IMR-90 (cell line): ENCODE measurements at regions not wholly inside any gene's neighbourhood (a gene's known extent, or its start where the extent isn't known, plus 50 kb on each side); places are given as distances from the start of the nearest gene placed in this dataset.

ENCODE experiments used
- ATAC-seq: fragments of 200-7000 bp; cut with Tn5 transposase; 2 replicates; pipeline ENCODE4 v1.9.1; 2020; ENCODE audit warnings: low read depth, mild to moderate bottlenecking, moderate library complexity
- BruUV-seq: library from RNA; stranded (reverse); fragments of 400-500 nt; replicated peaks from 2 replicates; lab custom pipeline; 2021; lab: Mats Ljungman, UMichigan
- CTCF ChIA-PET: fragments of 300-600 bp; formaldehyde crosslinking; extraction: SDS; loops from one replicate; lab custom pipeline; 2021; ENCODE audit warnings: antibody characterized with exemption; lab: Yijun Ruan, JAX
- POLR2A ChIA-PET: fragments of 300-600 bp; sonication (Branson Sonifier 250); formaldehyde crosslinking; loops from one replicate; lab custom pipeline; 2022; ENCODE audit warnings: antibody characterized with exemption; ENCODE audit not compliant: unreplicated experiment; lab: Charles Lee
- DNase-seq: peaks from one replicate; pipeline ENCODE4 v3.0.0; 2013
- H2AFZ ChIP-seq: replicated peaks from 2 replicates; pipeline ENCODE3; 2013; ENCODE audit warnings: low read length, mild to moderate bottlenecking; ENCODE audit not compliant: poor library complexity
- H2AK5ac ChIP-seq: 2 replicates; pipeline ENCODE4 v1.6.1; 2013; ENCODE audit warnings: low read depth, low read length, inconsistent platforms
- H2AK9ac ChIP-seq: replicated peaks from 2 replicates; pipeline ENCODE3; 2013; ENCODE audit warnings: mild to moderate bottlenecking, low read depth, low read length, moderate library complexity; ENCODE audit not compliant: poor library complexity
- H2BK120ac ChIP-seq: 2 replicates; pipeline ENCODE4 v1.6.1; 2013; ENCODE audit warnings: low read depth, low read length, inconsistent platforms
- H2BK15ac ChIP-seq: 3 replicates; pipeline ENCODE4 v1.6.1; 2013; ENCODE audit warnings: low read depth, low read length, inconsistent platforms
- H2BK20ac ChIP-seq: 2 replicates; pipeline ENCODE4 v1.6.1; 2013; ENCODE audit warnings: low read depth, mild to moderate bottlenecking, inconsistent platforms, low read length, moderate library complexity
- H2BK5ac ChIP-seq: 2 replicates; pipeline ENCODE4 v1.6.1; 2013; ENCODE audit warnings: mild to moderate bottlenecking, low read depth, low read length, inconsistent platforms; ENCODE audit not compliant: poor library complexity, severe bottlenecking
- H3K14ac ChIP-seq: replicated peaks from 2 replicates; pipeline ENCODE4 v1.6.1; 2013; ENCODE audit warnings: low read depth, low read length, inconsistent platforms
- H3K18ac ChIP-seq: 2 replicates; pipeline ENCODE4 v1.6.1; 2013; ENCODE audit warnings: low read depth, low read length, control low read depth
- H3K23ac ChIP-seq: 2 replicates; pipeline ENCODE4 v1.6.1; 2013; ENCODE audit warnings: low read depth, low read length, inconsistent platforms
- H3K27ac ChIP-seq: 2 replicates; pipeline ENCODE4 v1.5.1; 2013; ENCODE audit warnings: mild to moderate bottlenecking, control low read depth, low read length; ENCODE audit not compliant: insufficient read depth
- H3K27me3 ChIP-seq: 2 replicates; pipeline ENCODE4 v1.6.1; 2013; ENCODE audit warnings: low read length; ENCODE audit not compliant: control insufficient read depth, insufficient read depth
- H3K36me3 ChIP-seq: 2 replicates; pipeline ENCODE4 v1.6.1; 2013; ENCODE audit warnings: low read length, mixed read lengths; ENCODE audit not compliant: control insufficient read depth, insufficient read depth
- H3K4ac ChIP-seq: 2 replicates; pipeline ENCODE4 v1.6.1; 2013; ENCODE audit warnings: low read depth, low read length, inconsistent platforms
- H3K4me1 ChIP-seq: 2 replicates; pipeline ENCODE4 v1.6.1; 2013; ENCODE audit warnings: low read length, mixed read lengths; ENCODE audit not compliant: control insufficient read depth, insufficient read depth
- H3K4me2 ChIP-seq: 2 replicates; pipeline ENCODE4 v1.6.1; 2013; ENCODE audit warnings: low read depth, mild to moderate bottlenecking, control low read depth, low read length, moderate library complexity
- H3K4me3 ChIP-seq: 2 replicates; pipeline ENCODE4 v1.5.1; 2013; ENCODE audit warnings: low read depth, mild to moderate bottlenecking, control low read depth, low read length, moderate library complexity; ENCODE audit not compliant: insufficient read depth
- H3K56ac ChIP-seq: 2 replicates; pipeline ENCODE4 v1.6.1; 2013; ENCODE audit warnings: low read length, inconsistent platforms; ENCODE audit not compliant: insufficient read depth; ENCODE audit errors: extremely low read depth
- H3K79me1 ChIP-seq, 2 experiments: 2 replicates each; pipeline ENCODE4 v1.6.1; 2013; ENCODE audit warnings: low read length in 2 of 2, inconsistent platforms in 1 of 2, low read depth in 1 of 2
- H3K9ac ChIP-seq: 2 replicates; pipeline ENCODE4 v1.6.1; 2013; ENCODE audit warnings: low read depth, low read length, control low read depth
- H3K9me1 ChIP-seq: 2 replicates; pipeline ENCODE4 v1.6.1; 2013; ENCODE audit warnings: low read length, inconsistent platforms; ENCODE audit not compliant: insufficient read depth
- H3K9me3 ChIP-seq: 2 replicates; pipeline ENCODE4 v1.6.1; 2013; ENCODE audit warnings: low read length; ENCODE audit not compliant: control insufficient read depth, insufficient read depth
- H4K20me1 ChIP-seq: 2 replicates; pipeline ENCODE4 v1.6.1; 2013; ENCODE audit warnings: low read length, inconsistent platforms; ENCODE audit not compliant: insufficient read depth
- H4K5ac ChIP-seq: 2 replicates; pipeline ENCODE4 v1.6.1; 2013; ENCODE audit warnings: mild to moderate bottlenecking, low read depth, low read length, control low read depth
- H4K8ac ChIP-seq, 2 experiments: 2 replicates each; pipeline ENCODE4 v1.6.1; 2013; ENCODE audit warnings: low read depth in 2 of 2, low read length in 2 of 2, control low read depth in 1 of 2, inconsistent platforms in 1 of 2
- H4K91ac ChIP-seq: 2 replicates; pipeline ENCODE4 v1.6.1; 2013; ENCODE audit warnings: low read depth, low read length, inconsistent platforms; ENCODE audit not compliant: insufficient read depth
- MAFK ChIP-seq: IDR thresholded peaks from 2 replicates; pipeline ENCODE4 v1.6.1; 2012; ENCODE audit warnings: low read depth, low read length, improper control_type of control experiment
- MAZ ChIP-seq: IDR thresholded peaks from 2 replicates; pipeline ENCODE4 v1.6.1; 2012; ENCODE audit warnings: low read depth, mild to moderate bottlenecking, low read length, improper control_type of control experiment, moderate library complexity, borderline replicate concordance
- MXI1 ChIP-seq: IDR thresholded peaks from 2 replicates; pipeline ENCODE4 v1.6.1; 2012; ENCODE audit warnings: low read depth, mild to moderate bottlenecking, low read length, moderate library complexity, borderline replicate concordance
- POLR2A ChIP-seq: IDR thresholded peaks from 2 replicates; pipeline ENCODE4 v1.6.1; 2012; ENCODE audit warnings: mild to moderate bottlenecking, low read depth, low read length
- RCOR1 ChIP-seq: IDR thresholded peaks from 2 replicates; pipeline ENCODE4 v1.6.1; 2012; ENCODE audit warnings: mild to moderate bottlenecking, low read length, improper control_type of control experiment; ENCODE audit not compliant: insufficient replicate concordance
- SMC3 ChIP-seq: fragments of 150-350 bp; IDR thresholded peaks from 2 replicates; pipeline ENCODE4 v1.6.1; 2016; ENCODE audit warnings: low read depth, mild to moderate bottlenecking, antibody characterized with exemption, low read length, moderate library complexity
- WGBS, 2 experiments: methylation state at CpG; one replicate each; pipeline versions ENCODE4 v1.1.5 to v1.1.7; 2013; ENCODE audit warnings: missing lambda C conversion rate in 2 of 2; ENCODE audit not compliant: insufficient read length in 1 of 2; ENCODE audit errors: extremely low coverage in 2 of 2; 5-methylcytosine and 5-hydroxymethylcytosine counted together
- dilution Hi-C: fragments of 300-500 bp; cut with HindIII; formaldehyde crosslinking; loops from one replicate; pipeline ENCODE4 v1.14.3; 2018; ENCODE audit warnings: low sequenced_read_pairs; ENCODE audit not compliant: unreplicated experiment
- in situ Hi-C: fragments of 300-500 bp; cut with MboI; formaldehyde crosslinking; loops from 3 replicates; pipeline ENCODE4 v1.14.3; 2019; ENCODE audit warnings: low sequenced_read_pairs, inconsistent platforms, mixed read lengths
- intact Hi-C: fragments of 100-400 bp; cut with micrococcal nuclease; formaldehyde crosslinking; loops from 2 replicates; pipeline ENCODE4 v1.10.0; 2022

- no peak overlapping the region for H3K4me2 ChIP-seq
- H3K9me3 ChIP-seq, result peaks cover 2% of the 10 kb centered on the region; the same call in 1 of the 2 replicates
- H2AK5ac ChIP-seq, result no peak overlapping the region
- H4K5ac ChIP-seq, result no peak overlapping the region
- H3K18ac ChIP-seq, result no peak overlapping the region
- no peaks in the 10 kb centered on the region for H3K79me1 ChIP-seq
- ChIA-PET CTCF (no interaction called here), POLR2A (no interaction called here)
- no peak overlapping the region for H4K91ac ChIP-seq
- dilution Hi-C loops (no loop called here), intact Hi-C loops (no loop called here), in situ Hi-C loops (no loop called here)
- no TSS peak for BruUV-seq
- H2AK9ac ChIP-seq, result no peak overlapping the region
- H3K4me3 ChIP-seq, result no peak overlapping the region
- no peaks in the 10 kb centered on the region for H3K36me3 ChIP-seq
- no peaks in the 10 kb centered on the region for H4K20me1 ChIP-seq
- H2BK120ac ChIP-seq, result no peak overlapping the region
- no peak overlapping the region for H3K4ac ChIP-seq
- no peak overlapping the region for H3K23ac ChIP-seq
- ATAC-seq (no peak), DNase-seq (no peak)
- H2BK5ac ChIP-seq, result no peak overlapping the region
- no peaks in the 10 kb centered on the region for H3K27me3 ChIP-seq
- H3K4me1 ChIP-seq, result no peaks in the 10 kb centered on the region
- WGBS, 2 experiments, result no CpG with 5 or more reads among the region's 2 CpGs
- no peak overlapping the region for H3K56ac ChIP-seq
- no peaks in the 10 kb centered on the region for H3K9me1 ChIP-seq
- H3K27ac ChIP-seq, result no peak overlapping the region
- H3K14ac ChIP-seq, result no peak overlapping the region
- TF ChIP-seq RCOR1 (no peak), MXI1 (no peak), POLR2A (no peak), MAFK (no peak), MAZ (no peak), SMC3 (no peak)
- no peak overlapping the region for H2BK15ac ChIP-seq
- H2AFZ ChIP-seq, result no peak overlapping the region
- H4K8ac ChIP-seq, result no peak overlapping the region
- no peak overlapping the region for H2BK20ac ChIP-seq
- H3K9ac ChIP-seq, result no peak overlapping the region
Measured at GRCh38 chr3:36063992-36064391, 316.3 kb upstream of the STAC start.
